Mucosa of descending colon (tissue), 3 donors: ENCODE measurements at regions not wholly inside any gene's neighbourhood (a gene's known extent, or its start where the extent isn't known, plus 50 kb on each side); places are given as distances from the start of the nearest gene placed in this dataset.

Experiments used
- ATAC-seq: fragments of 200-7000 bp; cut with Tn5 transposase; one replicate; pipeline ENCODE4 v1.9.1; 2020; ENCODE audit warnings: mild to moderate bottlenecking, moderate library complexity
- DNase-seq, 3 donors: peaks; one replicate each; pipeline ENCODE4 v3.0.0-alpha.2; 2020
- H3K36me3 ChIP-seq: fragments of 200-600 bp; one replicate; pipeline ENCODE4 v1.8.0; 2021; ENCODE audit warnings: low read depth, mild to moderate bottlenecking
- H3K4me1 ChIP-seq: fragments of 200-600 bp; one replicate; pipeline ENCODE4 v1.8.0; 2021; ENCODE audit warnings: low read depth, mild to moderate bottlenecking
- H3K4me3 ChIP-seq: fragments of 200-600 bp; one replicate; pipeline ENCODE4 v1.8.0; 2021; ENCODE audit warnings: mild to moderate bottlenecking
- H3K9me3 ChIP-seq: fragments of 200-600 bp; one replicate; pipeline ENCODE4 v1.8.0; 2021; ENCODE audit warnings: mild to moderate bottlenecking
- intact Hi-C, 2 donors: fragments of 100-400 bp; cut with DNase I in 1 of 2; cut with micrococcal nuclease in 1 of 2; formaldehyde crosslinking; loops; one replicate each; pipeline versions ENCODE4 v1.11.0 to v1.11.1; 2022; cut with DNase I, micrococcal nuclease
- TF ChIP-seq, protein P1 (sequence below): fragments of 200-600 bp; IDR thresholded peaks from one replicate; pipeline ENCODE4 v1.8.0; 2022; ENCODE audit warnings: antibody characterized with exemption, mild to moderate bottlenecking
- donor health status: DM: no; HTN: no; CAD: no; lungs with moderate emphysema.
- donor health status: DM: no; HTN: no; CAD: no.
- donor health status: DM: no; HTN: yes; CAD: no.

DNA sequence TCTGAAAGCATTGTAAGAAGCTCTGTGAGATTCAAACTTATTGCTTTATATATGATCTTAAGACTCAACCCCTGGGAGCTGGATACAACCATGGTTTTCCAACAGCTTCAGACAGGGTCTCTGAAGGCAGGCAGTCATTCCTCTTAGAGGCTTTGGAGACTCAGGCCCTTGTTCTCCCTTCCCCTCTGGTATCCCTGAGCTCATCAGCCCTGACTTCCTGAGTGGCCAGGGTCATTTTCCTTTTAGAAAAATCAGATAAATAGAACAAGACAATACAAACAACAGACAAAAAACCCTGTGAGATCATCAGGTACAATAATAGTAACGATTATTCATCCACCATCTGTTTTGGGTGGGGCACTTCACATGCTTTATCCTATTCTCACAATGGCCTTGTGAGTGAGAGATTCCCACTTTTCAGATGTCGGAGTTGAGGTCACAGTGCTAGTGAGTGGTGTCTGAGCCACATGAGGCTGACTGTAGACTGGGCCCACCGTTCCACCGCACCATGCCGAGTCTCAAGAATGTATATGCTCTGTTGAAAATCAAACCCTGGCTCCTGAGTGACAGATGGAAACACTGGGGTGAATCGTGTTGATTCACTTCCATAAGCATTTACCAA is 144.2 kb downstream of the CXCL12 start:
- H3K4me1 ChIP-seq, result no peaks in the 10 kb centered on the region
- ATAC-seq (no peak), DNase-seq (no peak)
- TF ChIP-seq, protein P1, sequence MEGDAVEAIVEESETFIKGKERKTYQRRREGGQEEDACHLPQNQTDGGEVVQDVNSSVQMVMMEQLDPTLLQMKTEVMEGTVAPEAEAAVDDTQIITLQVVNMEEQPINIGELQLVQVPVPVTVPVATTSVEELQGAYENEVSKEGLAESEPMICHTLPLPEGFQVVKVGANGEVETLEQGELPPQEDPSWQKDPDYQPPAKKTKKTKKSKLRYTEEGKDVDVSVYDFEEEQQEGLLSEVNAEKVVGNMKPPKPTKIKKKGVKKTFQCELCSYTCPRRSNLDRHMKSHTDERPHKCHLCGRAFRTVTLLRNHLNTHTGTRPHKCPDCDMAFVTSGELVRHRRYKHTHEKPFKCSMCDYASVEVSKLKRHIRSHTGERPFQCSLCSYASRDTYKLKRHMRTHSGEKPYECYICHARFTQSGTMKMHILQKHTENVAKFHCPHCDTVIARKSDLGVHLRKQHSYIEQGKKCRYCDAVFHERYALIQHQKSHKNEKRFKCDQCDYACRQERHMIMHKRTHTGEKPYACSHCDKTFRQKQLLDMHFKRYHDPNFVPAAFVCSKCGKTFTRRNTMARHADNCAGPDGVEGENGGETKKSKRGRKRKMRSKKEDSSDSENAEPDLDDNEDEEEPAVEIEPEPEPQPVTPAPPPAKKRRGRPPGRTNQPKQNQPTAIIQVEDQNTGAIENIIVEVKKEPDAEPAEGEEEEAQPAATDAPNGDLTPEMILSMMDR, result no peak
- no peaks in the 10 kb centered on the region for H3K36me3 ChIP-seq
- intact Hi-C loops, result no loop called here
- no peaks in the 10 kb centered on the region for H3K9me3 ChIP-seq
- no peak overlapping the region for H3K4me3 ChIP-seq

DNA sequence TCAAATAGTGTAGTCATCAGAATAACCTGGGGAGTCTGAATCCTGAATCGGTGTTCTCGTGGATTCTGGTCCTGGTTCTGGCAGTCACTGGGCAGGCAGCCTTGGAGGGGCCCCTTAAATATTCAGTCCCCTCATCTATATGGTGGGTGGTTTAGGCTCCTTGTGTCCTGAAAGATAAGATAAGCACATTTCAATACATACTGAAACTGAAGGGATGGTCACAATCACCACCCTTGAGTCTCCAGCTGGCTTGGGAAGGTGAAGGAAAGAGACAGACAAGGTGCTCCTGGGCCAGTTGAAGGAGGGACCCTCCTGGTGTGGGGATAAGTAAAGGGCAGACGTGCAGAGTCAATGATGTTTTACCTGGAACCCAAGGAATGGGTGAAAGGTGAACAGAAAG is 146.7 kb downstream of the CXCL12 start:
- intact Hi-C loops, result no loop called here
- Histone ChIP-seq H3K36me3 (no peaks in the 10 kb centered on the region), H3K4me3 (no peak overlapping the region), H3K9me3 (no peaks in the 10 kb centered on the region), H3K4me1 (no peaks in the 10 kb centered on the region)
- ATAC-seq (no peak), DNase-seq (no peak)
- TF ChIP-seq, protein P1, result no peak

DNA sequence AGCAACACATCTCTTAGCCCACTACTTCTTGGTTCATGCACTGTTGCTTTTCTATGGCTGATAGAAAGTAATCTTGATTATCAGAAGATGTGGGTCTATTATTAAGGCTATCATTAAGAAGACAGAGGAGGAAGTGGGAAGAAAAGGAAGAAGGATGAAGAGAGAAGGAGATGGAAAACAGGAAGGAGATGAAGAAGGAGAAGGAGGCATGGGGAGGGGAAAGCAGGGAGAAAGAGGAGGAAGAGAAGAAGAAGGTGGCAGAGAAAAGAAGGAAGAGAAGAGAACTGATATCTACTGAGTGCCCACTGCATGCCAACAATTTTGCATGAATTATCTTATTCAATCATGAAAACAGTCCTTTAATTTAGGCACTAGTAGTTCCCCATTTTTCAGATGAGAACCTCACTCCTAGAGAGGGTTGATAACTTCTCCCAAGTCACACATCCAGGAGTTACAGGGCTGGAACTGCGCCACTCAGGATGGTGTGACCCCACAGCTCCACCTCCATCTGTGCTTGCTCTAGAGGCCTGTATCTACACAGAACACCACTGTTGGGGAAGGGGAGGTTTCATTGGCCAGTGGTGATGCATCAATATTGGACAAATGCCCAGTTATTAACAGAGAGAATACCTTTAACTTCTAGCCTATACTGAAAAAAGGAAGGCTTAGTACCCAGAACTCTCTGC is 147.4 kb downstream of the CXCL12 start:
- TF ChIP-seq, protein P1, result no peak
- Histone ChIP-seq H3K4me1 (no peaks in the 10 kb centered on the region), H3K9me3 (no peaks in the 10 kb centered on the region), H3K4me3 (no peak overlapping the region), H3K36me3 (no peaks in the 10 kb centered on the region)
- intact Hi-C loops, result no loop called here
- DNase-seq (no peak), ATAC-seq (no peak)

- TF ChIP-seq, protein P1, result no peak
- no peak for ATAC-seq
- H3K4me1 ChIP-seq, result no peaks in the 10 kb centered on the region
- H3K36me3 ChIP-seq, result no peaks in the 10 kb centered on the region
- intact Hi-C loops, result no loop called here
- H3K9me3 ChIP-seq, result no peaks in the 10 kb centered on the region
- no peak overlapping the region for H3K4me3 ChIP-seq
- DNase-seq, result no peak
These were observed 149.5 kb downstream of the CXCL12 start for GRCh38 chr10:44235363-44235762.

DNA sequence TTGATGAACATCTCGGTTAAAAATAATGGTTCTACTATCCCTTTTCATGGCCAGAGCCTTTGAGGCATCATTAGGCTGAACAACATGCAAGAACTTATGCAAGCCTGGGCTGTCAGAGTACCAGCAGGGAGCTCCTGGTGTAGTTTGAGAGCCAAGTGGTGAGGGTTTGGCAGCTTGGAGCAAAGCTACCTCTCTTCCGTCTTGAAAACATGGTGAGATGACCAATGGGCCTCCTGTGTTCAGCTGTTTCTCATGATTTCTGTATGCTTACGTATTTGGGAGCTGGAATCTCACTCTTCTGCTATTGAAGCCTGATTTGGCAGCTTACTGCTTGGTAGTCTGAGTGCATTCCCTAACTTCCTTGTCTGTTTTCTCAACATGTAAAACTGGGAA is 150.4 kb downstream of the CXCL12 start:
- H3K4me1 ChIP-seq, result no peaks in the 10 kb centered on the region
- DNase-seq, result no peak
- H3K36me3 ChIP-seq, result no peaks in the 10 kb centered on the region
- intact Hi-C loops, result no loop called here
- ATAC-seq, result no peak
- H3K9me3 ChIP-seq, result no peaks in the 10 kb centered on the region
- no peak overlapping the region for H3K4me3 ChIP-seq
- TF ChIP-seq, protein P1, result no peak
